B cell (primary cell): ENCODE measurements at regions not wholly inside any gene's neighbourhood (a gene's known extent, or its start where the extent isn't known, plus 50 kb on each side); places are given as distances from the start of the nearest gene placed in this dataset.

Experiments
- ATAC-seq: fragments of 200-7000 bp; cut with Tn5 transposase; one replicate; pipeline ENCODE4 v1.10.0; 2021; ENCODE audit warnings: low read depth, mild to moderate bottlenecking, moderate number of reproducible peaks, moderate library complexity
- CTCF ChIA-PET: fragments of 350-600 bp; sonication (Branson Sonifier 250); formaldehyde crosslinking; loops from one replicate; lab custom pipeline; 2021; ENCODE audit warnings: antibody characterized with exemption, inconsistent platforms; lab: Charles Lee
- POLR2A ChIA-PET: fragments of 350-600 bp; sonication (Branson Sonifier 250); formaldehyde crosslinking; loops from one replicate; lab custom pipeline; 2021; ENCODE audit warnings: antibody characterized with exemption; lab: Charles Lee
- DNase-seq: peaks from one replicate; pipeline ENCODE4 v3.0.0; 2013
- H2AFZ ChIP-seq: 2 replicates; pipeline ENCODE4 v1.6.1; 2012; ENCODE audit warnings: mild to moderate bottlenecking, low read depth, low read length; ENCODE audit not compliant: insufficient read depth, poor library complexity, severe bottlenecking
- H3K27ac ChIP-seq, 2 donors: 1 replicate in 1 of 2; 2 replicates in 1 of 2; pipeline ENCODE4 v1.5.1; 2012 to 2013; ENCODE audit warnings: low read length in 2 of 2, mild to moderate bottlenecking in 2 of 2, moderate library complexity in 1 of 2
- H3K27me3 ChIP-seq, 4 experiments: fragments of 200-600 bp in 1 of 4; sonication (generic) in 1 of 4; replicated peaks in 1 of 4; 1 replicate in 2 of 4; 2 replicates in 2 of 4; pipeline versions ENCODE4 v1.6.1 to v1.7.0; 2013 to 2016; ENCODE audit warnings: low read length in 3 of 4, mild to moderate bottlenecking in 2 of 4, mixed read lengths in 1 of 4, moderate library complexity in 1 of 4; ENCODE audit not compliant: insufficient read depth in 4 of 4, control insufficient read depth in 3 of 4; ENCODE audit errors: control extremely low read depth in 1 of 4
- H3K36me3 ChIP-seq, 2 experiments: replicated peaks in 1 of 2; 1 replicate in 1 of 2; 2 replicates in 1 of 2; pipeline versions ENCODE4 v1.6.1 to v1.7.1; 2013; ENCODE audit warnings: low read length in 1 of 2; ENCODE audit not compliant: insufficient read depth in 2 of 2, control insufficient read depth in 1 of 2; ENCODE audit errors: control extremely low read depth in 1 of 2, extremely low read depth in 1 of 2
- H3K4me1 ChIP-seq, 2 donors: fragments of 200-600 bp in 1 of 2; sonication (generic) in 1 of 2; 1 replicate in 1 of 2; 2 replicates in 1 of 2; pipeline versions ENCODE4 v1.5.1 to v1.6.1; 2013 to 2017; ENCODE audit warnings: low read length in 2 of 2; ENCODE audit not compliant: control insufficient read depth in 2 of 2, insufficient read depth in 2 of 2
- H3K4me2 ChIP-seq: replicated peaks from 2 replicates; pipeline ENCODE3; 2012; ENCODE audit warnings: mild to moderate bottlenecking, low read depth, low read length; ENCODE audit not compliant: poor library complexity, severe bottlenecking
- H3K4me3 ChIP-seq, 5 experiments: fragments of 200-600 bp in 1 of 5; sonication (generic) in 1 of 5; 1 replicate in 3 of 5; 2 replicates in 2 of 5; pipeline versions ENCODE4 v1.5.1 to v1.7.0; 2011 to 2016; ENCODE audit warnings: low read length in 4 of 5, mild to moderate bottlenecking in 4 of 5, low read depth in 2 of 5, control low read depth in 1 of 5, moderate library complexity in 1 of 5; ENCODE audit not compliant: insufficient read depth in 1 of 5; ENCODE audit errors: control extremely low read depth in 1 of 5, extremely low read depth in 1 of 5
- H3K79me2 ChIP-seq: fragments of 200-600 bp; sonication (generic); one replicate; pipeline ENCODE4 v1.6.0; 2016; ENCODE audit warnings: low read length; ENCODE audit not compliant: control insufficient read depth, insufficient read depth
- H3K9ac ChIP-seq: fragments of 200-600 bp; sonication (generic); 2 replicates; pipeline ENCODE4 v1.6.1; 2017; ENCODE audit warnings: mild to moderate bottlenecking, low read length, moderate library complexity
- H3K9me3 ChIP-seq, 3 donors: one replicate each; pipeline versions ENCODE4 v1.6.1 to v1.7.1; 2013; ENCODE audit warnings: low read length in 2 of 3; ENCODE audit not compliant: control insufficient read depth in 2 of 3, insufficient read depth in 1 of 3; ENCODE audit errors: control extremely low read depth in 1 of 3
- H4K20me1 ChIP-seq: 2 replicates; pipeline ENCODE4 v1.6.0; 2012; ENCODE audit warnings: mild to moderate bottlenecking, low read length; ENCODE audit not compliant: insufficient read depth, control insufficient read depth, poor library complexity, severe bottlenecking
- H3K27ac Mint-ChIP-seq: one replicate; pipeline ENCODE4 v1.8.0; 2021; ENCODE audit warnings: mixed read lengths
- H3K27me3 Mint-ChIP-seq: one replicate; pipeline ENCODE4 v1.8.0; 2021; ENCODE audit warnings: mixed read lengths
- H3K4me1 Mint-ChIP-seq: one replicate; pipeline ENCODE4 v1.8.0; 2021; ENCODE audit warnings: mixed read lengths
- H3K4me3 Mint-ChIP-seq: one replicate; pipeline ENCODE4 v1.8.0; 2021; ENCODE audit warnings: mixed read lengths
- H3K9me3 Mint-ChIP-seq: one replicate; pipeline ENCODE4 v1.8.0; 2022; ENCODE audit warnings: mixed read lengths; ENCODE audit not compliant: insufficient read depth
- EZH2 ChIP-seq: IDR thresholded peaks from 2 replicates; pipeline ENCODE4 v1.6.1; 2012; ENCODE audit warnings: borderline replicate concordance, low read depth, mild to moderate bottlenecking, moderate library complexity, low read length; ENCODE audit not compliant: insufficient read depth, poor library complexity, severe bottlenecking
- WGBS: methylation state at CpG from one replicate; pipeline ENCODE4 v1.1.5; 2013; ENCODE audit warnings: missing lambda C conversion rate; ENCODE audit not compliant: insufficient coverage; 5-methylcytosine and 5-hydroxymethylcytosine counted together
- intact Hi-C: fragments of 100-400 bp; cut with micrococcal nuclease; formaldehyde crosslinking; loops from one replicate; pipeline ENCODE4 v1.10.0; 2022
- TF ChIP-seq, protein P1 (sequence below): fragments of 200-600 bp; IDR thresholded peaks from one replicate; pipeline ENCODE4 v1.8.0; 2022; ENCODE audit warnings: antibody characterized with exemption, mild to moderate bottlenecking

DNA sequence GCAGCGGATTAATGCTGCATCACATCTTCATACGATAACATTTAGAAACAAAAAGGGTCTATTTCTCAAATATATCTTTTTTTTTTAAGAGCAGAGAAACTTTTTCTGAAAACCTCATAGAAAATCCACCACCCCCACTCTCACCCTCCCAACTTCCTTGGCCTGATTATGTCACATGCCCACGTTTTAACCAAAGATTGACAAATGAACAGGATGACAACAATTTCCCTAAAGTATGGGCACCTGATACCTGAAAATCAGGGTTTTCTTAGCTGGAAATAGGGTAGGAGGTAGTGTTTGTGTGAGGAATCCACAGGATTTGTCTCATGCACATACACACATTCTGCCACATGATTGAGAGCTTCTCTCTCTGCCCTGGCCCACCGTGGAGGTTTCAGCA, 74.7 kb upstream of the MDM1 start:
- Histone ChIP-seq H4K20me1 (no peaks in the 10 kb centered on the region), H3K9me3 (no peaks in the 10 kb centered on the region), H3K27me3 (peaks cover 0 to 2% (median 0%) of the 10 kb centered on the region in 4 experiments), H3K79me2 (no peaks in the 10 kb centered on the region), H3K4me2 (no peak overlapping the region), H3K36me3 (no peaks in the 10 kb centered on the region), H3K27ac (no peak overlapping the region), H3K9ac (no peak overlapping the region), H3K4me3 (no peak overlapping the region), H3K4me1 (no peaks in the 10 kb centered on the region), H2AFZ (no peak overlapping the region)
- TF ChIP-seq, protein P1, sequence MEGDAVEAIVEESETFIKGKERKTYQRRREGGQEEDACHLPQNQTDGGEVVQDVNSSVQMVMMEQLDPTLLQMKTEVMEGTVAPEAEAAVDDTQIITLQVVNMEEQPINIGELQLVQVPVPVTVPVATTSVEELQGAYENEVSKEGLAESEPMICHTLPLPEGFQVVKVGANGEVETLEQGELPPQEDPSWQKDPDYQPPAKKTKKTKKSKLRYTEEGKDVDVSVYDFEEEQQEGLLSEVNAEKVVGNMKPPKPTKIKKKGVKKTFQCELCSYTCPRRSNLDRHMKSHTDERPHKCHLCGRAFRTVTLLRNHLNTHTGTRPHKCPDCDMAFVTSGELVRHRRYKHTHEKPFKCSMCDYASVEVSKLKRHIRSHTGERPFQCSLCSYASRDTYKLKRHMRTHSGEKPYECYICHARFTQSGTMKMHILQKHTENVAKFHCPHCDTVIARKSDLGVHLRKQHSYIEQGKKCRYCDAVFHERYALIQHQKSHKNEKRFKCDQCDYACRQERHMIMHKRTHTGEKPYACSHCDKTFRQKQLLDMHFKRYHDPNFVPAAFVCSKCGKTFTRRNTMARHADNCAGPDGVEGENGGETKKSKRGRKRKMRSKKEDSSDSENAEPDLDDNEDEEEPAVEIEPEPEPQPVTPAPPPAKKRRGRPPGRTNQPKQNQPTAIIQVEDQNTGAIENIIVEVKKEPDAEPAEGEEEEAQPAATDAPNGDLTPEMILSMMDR: no peak
- TF ChIP-seq EZH2: no peak
- 100% methylated on average over 3 of the region's 4 CpGs for WGBS
- ATAC-seq (no peak), DNase-seq (no peak)
- ChIA-PET CTCF (no interaction called here), POLR2A (interaction anchor here (0.9 kb wide), 1 partner anchor 13 kb away, joined by 4 read pairs; no protein-coding TSS in a partner anchor)
- no peak overlapping the region for H3K4me3 Mint-ChIP-seq
- peaks cover 6% of the 10 kb centered on the region for H3K27me3 Mint-ChIP-seq
- intact Hi-C loops: no loop called here
- H3K9me3 Mint-ChIP-seq: no peaks in the 10 kb centered on the region
- no peaks in the 10 kb centered on the region for H3K4me1 Mint-ChIP-seq
- no peak overlapping the region for H3K27ac Mint-ChIP-seq

DNA sequence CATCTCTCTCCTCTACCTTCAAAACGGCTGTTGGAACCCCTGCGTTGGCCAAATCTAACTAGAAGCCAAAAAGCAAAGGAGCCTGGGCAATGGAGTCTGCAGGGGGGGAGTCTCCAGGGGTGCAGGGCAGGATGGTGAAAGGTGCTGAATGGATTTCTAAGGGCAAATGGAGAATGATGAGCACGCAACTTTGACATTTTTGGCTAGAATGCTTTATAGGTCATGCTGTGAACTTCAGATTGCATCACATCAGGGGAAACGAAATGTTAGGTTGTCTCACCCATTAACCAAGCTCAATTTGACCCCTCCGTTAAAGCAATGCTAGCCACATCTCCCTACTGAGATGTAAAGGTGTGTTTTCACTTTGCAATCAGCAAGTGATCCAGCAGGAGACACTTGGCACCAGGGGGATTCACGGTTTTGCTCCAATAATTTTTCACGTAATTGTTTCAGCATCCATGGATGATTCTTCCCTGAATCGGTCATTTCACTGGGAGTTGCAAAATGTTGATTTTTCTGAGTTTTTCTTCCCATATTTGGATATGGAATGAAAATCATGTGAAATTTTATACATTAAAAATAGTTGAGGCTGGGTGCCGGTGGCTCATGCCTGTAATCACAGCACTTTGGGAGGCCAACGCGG, 78.0 kb upstream of the MDM1 start:
- H3K4me1 ChIP-seq: peaks cover 0 to 6% of the 10 kb centered on the region in 2 donors
- no peak overlapping the region for H3K4me3 ChIP-seq
- ATAC-seq: no peak
- no peak for TF ChIP-seq EZH2
- TF ChIP-seq, protein P1: no peak
- no peaks in the 10 kb centered on the region for H3K36me3 ChIP-seq
- intact Hi-C loops: no loop called here
- no peak for DNase-seq
- H3K27me3 Mint-ChIP-seq: peaks cover 6% of the 10 kb centered on the region
- no peaks in the 10 kb centered on the region for H3K9me3 ChIP-seq
- no peaks in the 10 kb centered on the region for H3K9me3 Mint-ChIP-seq
- H3K4me3 Mint-ChIP-seq: no peak overlapping the region
- POLR2A ChIA-PET: interaction anchor here (0.7 kb wide), 1 partner anchor 106 kb away, joined by 7 read pairs; no protein-coding TSS in a partner anchor
- H2AFZ ChIP-seq: no peak overlapping the region
- H3K4me1 Mint-ChIP-seq: peaks cover 8% of the 10 kb centered on the region
- H4K20me1 ChIP-seq: no peaks in the 10 kb centered on the region
- no peak overlapping the region for H3K9ac ChIP-seq
- no peak overlapping the region for H3K27ac ChIP-seq
- CTCF ChIA-PET: no interaction called here
- H3K4me2 ChIP-seq: no peak overlapping the region
- 96% methylated on average over 5 of the region's 11 CpGs for WGBS
- no peak overlapping the region for H3K27ac Mint-ChIP-seq
- no peaks in the 10 kb centered on the region for H3K79me2 ChIP-seq
- peaks cover 0 to 2% (median 0%) of the 10 kb centered on the region in 4 experiments for H3K27me3 ChIP-seq
